Right lobe of liver (tissue), 4 donors: ENCODE measurements at regions not wholly inside any gene's neighbourhood (a gene's known extent, or its start where the extent isn't known, plus 50 kb on each side); places are given as distances from the start of the nearest gene placed in this dataset.

ENCODE experiments used
- CTCF ChIP-seq, 4 donors: fragments of 200-600 bp in 3 of 4; fragments of 450-650 bp in 1 of 4; IDR thresholded peaks; one replicate each; pipeline versions ENCODE4 v1.5.1 to v1.8.0; 2016 to 2022; ENCODE audit warnings: antibody characterized with exemption in 4 of 4, mild to moderate bottlenecking in 2 of 4
- POLR2A ChIP-seq: fragments of 450-650 bp; IDR thresholded peaks from one replicate; pipeline ENCODE4 v1.6.1; 2017; ENCODE audit warnings: antibody characterized with exemption, mild to moderate bottlenecking
- donor health status: DM: no; HTN: no; CAD: no.
- donor health status: DM: no; HTN: no; CAD: no.
- donor health status: DM: no; HTN: yes; CAD: no.

DNA sequence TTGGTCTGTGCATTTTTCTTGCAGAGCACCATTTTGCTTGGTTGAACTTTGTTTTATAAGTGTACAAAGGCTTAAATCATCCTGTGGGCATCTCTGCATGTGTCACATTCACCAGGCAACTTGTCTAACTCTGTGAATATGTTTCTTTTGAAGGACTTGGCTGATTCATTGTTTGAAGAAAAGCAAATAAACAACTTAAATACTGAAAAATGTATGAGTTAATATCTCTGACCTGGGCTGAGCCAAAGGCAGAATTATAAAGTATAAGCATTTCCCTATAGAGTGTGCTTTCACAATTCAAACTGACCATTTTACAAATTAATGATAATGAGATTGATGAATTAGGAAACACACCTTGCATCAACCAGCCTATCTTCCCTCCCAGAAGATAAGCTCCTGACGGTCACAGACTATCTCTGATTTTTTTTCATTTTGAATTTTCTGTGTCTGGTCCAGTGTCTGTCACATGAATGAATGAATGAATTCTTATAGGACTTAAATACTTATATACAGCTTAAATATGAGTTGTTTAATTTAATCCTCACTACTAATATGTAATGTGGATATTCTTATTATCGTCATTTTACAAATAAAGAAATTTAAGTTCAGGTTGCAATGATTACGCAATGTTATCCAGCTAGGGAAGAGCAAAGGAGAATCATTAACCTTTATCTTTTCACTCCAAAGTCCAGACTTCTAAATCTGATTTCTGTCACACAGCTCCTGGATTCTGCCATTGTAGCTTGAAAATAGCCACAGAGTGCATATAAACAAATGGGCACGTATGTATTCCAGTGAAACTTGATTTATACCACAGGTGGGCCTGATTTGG is 182.0 kb upstream of the PHYHIPL start:
- TF ChIP-seq CTCF (IDR thresholded peaks at IDR 0.05) = no peak
- peak; percentile 59 for TF ChIP-seq POLR2A
